ENCODE measurements at regions not wholly inside any gene's neighbourhood (a gene's known extent, or its start where the extent isn't known, plus 50 kb on each side); places are given as distances from the start of the nearest gene placed in this dataset.

GRCh38 chr4:95675623-95676022 is 126.8 kb upstream of the UNC5C start:
- intact Hi-C loops (cut with micrococcal nuclease; ENCODE audit: unreplicated experiment) (no loop called here), in situ Hi-C loops (cut with MboI) (no loop called here)
- no TSS peak for BruUV-seq (replicated peaks)
- DNase-seq (ENCODE audit: low read depth, low spot score), result no peak
- SMC1A ChIA-PET (ENCODE audit: uncharacterized antibody, unreplicated experiment), result no interaction called here
- Histone ChIP-seq H4K20me1 (ENCODE audit: control insufficient read depth, insufficient read depth) (no peaks in the 10 kb centered on the region), H3K4me1 (ENCODE audit: control insufficient read depth, insufficient read depth, low read length) (no peaks in the 10 kb centered on the region), H2AFZ (ENCODE audit: control insufficient read depth, low read depth, low read length) (no peak overlapping the region), H3K9me3 (replicated peaks; ENCODE audit: control insufficient read depth, insufficient read depth, low read length) (no peaks in the 10 kb centered on the region), H3K27me3 (replicated peaks in 1 of 2; ENCODE audit: control insufficient read depth in 2 of 2, insufficient read depth in 2 of 2, low read length in 1 of 2) (no peaks in the 10 kb centered on the region), H3K27ac (ENCODE audit: control insufficient read depth, insufficient read depth) (no peak overlapping the region), H3K79me2 (ENCODE audit: control insufficient read depth, insufficient read depth, low read length) (no peaks in the 10 kb centered on the region), H3K9ac (ENCODE audit: control insufficient read depth, insufficient read depth, low read length) (no peak overlapping the region), H3K4me3 (no peak overlapping the region), H3K4me2 (ENCODE audit: control insufficient read depth, insufficient read depth) (no peak overlapping the region), H3K36me3 (ENCODE audit: control insufficient read depth in 2 of 2, insufficient read depth in 2 of 2, low read length in 1 of 2) (no peaks in the 10 kb centered on the region)
- CTCF ChIA-PET, result no interaction called here
- FAIRE-seq, result no peak
- POLR2A ChIA-PET, result no interaction called here
- RAD21 ChIA-PET (ENCODE audit: unreplicated experiment), result no interaction called here
- TF ChIP-seq E2F8 (IDR thresholded peaks at IDR 0.05; ENCODE audit: low read depth, partially characterized antibody), result no peak
- no peak for TF ChIP-seq SUZ12 (IDR thresholded peaks at IDR 0.05; ENCODE audit: unreplicated experiment)
- no peak for TF ChIP-seq ZNF687 (IDR thresholded peaks at IDR 0.05)
- no peak for TF ChIP-seq BMI1 (IDR thresholded peaks at IDR 0.05; ENCODE audit: borderline replicate concordance)
- TF ChIP-seq ZNF592 (IDR thresholded peaks at IDR 0.05), result no peak
- no peak for ATAC-seq

Measured in GM12878 (cell line).